HepG2 (cell line): ENCODE measurements at regions not wholly inside any gene's neighbourhood (a gene's known extent, or its start where the extent isn't known, plus 50 kb on each side); places are given as distances from the start of the nearest gene placed in this dataset.

ENCODE experiments used
- BCLAF1 ChIP-seq: fragments of 450-650 bp; IDR thresholded peaks from 2 replicates; pipeline ENCODE4 v1.6.1; 2017; ENCODE audit warnings: mild to moderate bottlenecking
- BRF2 ChIP-seq: sonication (generic); formaldehyde crosslinking; IDR thresholded peaks from 2 replicates; pipeline ENCODE4 v1.8.1; 2022; ENCODE audit warnings: mild to moderate bottlenecking, missing genetic modification reagents
- CTCF ChIP-seq: sonication (generic); formaldehyde crosslinking; IDR thresholded peaks from 2 replicates; pipeline ENCODE4 v1.5.0; 2020; ENCODE audit warnings: mild to moderate bottlenecking, missing genetic modification reagents, moderate library complexity
- KLF9 ChIP-seq: IDR thresholded peaks from 2 replicates; pipeline ENCODE4 v1.6.1; 2016; ENCODE audit warnings: low read depth
- PLRG1 ChIP-seq: fragments of 450-650 bp; conservative IDR thresholded peaks from 2 replicates; pipeline ENCODE4 v1.6.1; 2016
- ZFP91 ChIP-seq: sonication (generic); formaldehyde crosslinking; IDR thresholded peaks from 2 replicates; pipeline ENCODE4 v1.9.0; 2022; ENCODE audit warnings: missing genetic modification reagents, mild to moderate bottlenecking, borderline replicate concordance

- no peak for TF ChIP-seq BRF2 (CRISPR knock-in tag)
- TF ChIP-seq PLRG1: no peak
- no peak for TF ChIP-seq KLF9 (CRISPR knock-in tag)
- no peak for TF ChIP-seq CTCF (CRISPR knock-in tag)
- no peak for TF ChIP-seq BCLAF1
- no peak for TF ChIP-seq ZFP91 (CRISPR knock-in tag)
Observed at GRCh38 chr16:35664091-35664693, 2204.8 kb downstream of the TP53TG3F start.
